Esophagus (tissue), 2 donors: ENCODE measurements at regions not wholly inside any gene's neighbourhood (a gene's known extent, or its start where the extent isn't known, plus 50 kb on each side); places are given as distances from the start of the nearest gene placed in this dataset.

Source experiments
- H3K27ac ChIP-seq, 2 donors: one replicate each; pipeline ENCODE4 v1.5.1; 2013; ENCODE audit warnings: low read depth in 2 of 2, mild to moderate bottlenecking in 2 of 2, inconsistent platforms in 1 of 2, low read length in 1 of 2, moderate library complexity in 1 of 2
- H3K27me3 ChIP-seq, 2 donors: one replicate each; pipeline ENCODE4 v1.6.1; 2013; ENCODE audit warnings: low read length in 2 of 2, control low read depth in 1 of 2, mild to moderate bottlenecking in 1 of 2; ENCODE audit not compliant: insufficient read depth in 2 of 2, control insufficient read depth in 1 of 2
- H3K36me3 ChIP-seq, 2 donors: one replicate each; pipeline ENCODE4 v1.6.1; 2013; ENCODE audit warnings: low read length in 1 of 2; ENCODE audit not compliant: control insufficient read depth in 2 of 2, insufficient read depth in 2 of 2
- H3K4me1 ChIP-seq, 2 donors: one replicate each; pipeline ENCODE4 v1.6.1; 2013; ENCODE audit warnings: low read length in 1 of 2; ENCODE audit not compliant: control insufficient read depth in 2 of 2, insufficient read depth in 2 of 2
- H3K4me3 ChIP-seq, 2 donors: one replicate each; pipeline ENCODE4 v1.5.1; 2013; ENCODE audit warnings: low read length in 2 of 2, mild to moderate bottlenecking in 2 of 2, low read depth in 1 of 2, moderate library complexity in 1 of 2
- H3K9me3 ChIP-seq, 2 donors: one replicate each; pipeline ENCODE4 v1.6.1; 2013; ENCODE audit warnings: mild to moderate bottlenecking in 2 of 2, low read depth in 1 of 2, low read length in 1 of 2, moderate library complexity in 1 of 2; ENCODE audit not compliant: control insufficient read depth in 2 of 2, insufficient read depth in 1 of 2
- WGBS, 2 donors: extraction: QIAGEN DNeasy Blood & Tissue Kit; methylation state at CpG; one replicate each; pipeline ENCODE4 v1.1.7; 2013; 5-methylcytosine and 5-hydroxymethylcytosine counted together
- donor health status: healthy with polysubstance abuse.
- donor health status: Bipolar disorder and iron deficiency.

DNA sequence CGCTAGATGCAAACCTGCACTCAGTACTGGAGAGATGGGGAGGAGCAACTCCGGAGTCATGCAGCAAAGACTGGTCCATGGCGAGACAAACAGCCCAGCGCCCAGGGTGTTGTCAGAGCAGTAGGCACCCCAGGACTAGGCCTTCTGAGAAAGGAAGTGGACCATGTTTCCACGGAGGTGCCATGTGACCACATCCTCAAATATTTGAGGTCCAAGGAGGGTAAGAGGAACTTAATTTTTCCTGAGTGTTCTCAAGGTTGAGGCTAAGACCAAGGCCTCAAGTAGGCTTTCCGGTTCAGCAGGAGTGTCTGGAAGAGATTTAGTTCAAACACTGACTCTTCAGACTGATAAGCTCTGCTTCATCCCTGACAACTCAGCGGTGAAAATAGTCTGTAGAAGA lies 186.2 kb downstream of the RHOU start:
- 77 to 82% methylated on average over 7 of the region's 7 CpGs for WGBS, 2 donors
- Histone ChIP-seq H3K9me3 (no peaks in the 10 kb centered on the region), H3K27ac (no peak overlapping the region), H3K4me1 (no peaks in the 10 kb centered on the region), H3K4me3 (no peak overlapping the region), H3K27me3 (no peaks in the 10 kb centered on the region), H3K36me3 (peaks cover 0 to 4% of the 10 kb centered on the region in 2 donors)

DNA sequence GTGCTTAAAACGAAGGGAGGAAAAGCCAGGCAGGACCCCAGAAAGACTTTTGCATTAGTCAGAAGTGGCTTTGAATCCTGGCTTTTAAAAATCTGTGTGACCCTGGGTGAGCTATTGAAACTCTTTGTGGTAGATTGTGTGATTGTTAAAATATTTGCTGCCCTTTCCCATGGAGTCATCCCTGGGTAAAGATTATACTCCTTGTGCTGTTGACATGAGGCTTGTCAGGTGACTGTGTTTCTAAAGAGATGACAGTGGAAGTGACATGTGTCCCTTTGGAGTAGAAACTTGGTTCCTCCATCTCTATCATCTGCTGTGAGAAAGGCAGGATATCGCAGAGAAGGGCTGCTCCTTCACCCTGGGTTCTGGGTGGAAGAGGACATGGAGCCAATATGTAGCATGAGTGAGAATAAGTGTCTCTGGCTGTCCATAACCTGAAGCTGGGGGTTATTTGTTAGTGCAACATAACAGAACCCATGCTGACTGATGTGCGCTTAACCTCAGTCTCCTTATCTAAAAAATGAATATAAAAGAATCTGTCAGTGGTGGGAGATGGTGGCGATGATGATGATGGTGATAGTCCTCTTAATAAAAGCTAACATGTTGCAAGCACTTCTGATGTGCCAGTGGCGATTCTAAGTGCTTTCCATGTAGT lies 187.6 kb downstream of the RHOU start:
- Histone ChIP-seq H3K4me3 (no peak overlapping the region), H3K9me3 (no peaks in the 10 kb centered on the region), H3K36me3 (peaks cover 0 to 4% of the 10 kb centered on the region in 2 donors), H3K27me3 (no peaks in the 10 kb centered on the region), H3K4me1 (no peaks in the 10 kb centered on the region), H3K27ac (no peak overlapping the region)
- 90 to 97% methylated on average over 5 of the region's 5 CpGs for WGBS, 2 donors

DNA sequence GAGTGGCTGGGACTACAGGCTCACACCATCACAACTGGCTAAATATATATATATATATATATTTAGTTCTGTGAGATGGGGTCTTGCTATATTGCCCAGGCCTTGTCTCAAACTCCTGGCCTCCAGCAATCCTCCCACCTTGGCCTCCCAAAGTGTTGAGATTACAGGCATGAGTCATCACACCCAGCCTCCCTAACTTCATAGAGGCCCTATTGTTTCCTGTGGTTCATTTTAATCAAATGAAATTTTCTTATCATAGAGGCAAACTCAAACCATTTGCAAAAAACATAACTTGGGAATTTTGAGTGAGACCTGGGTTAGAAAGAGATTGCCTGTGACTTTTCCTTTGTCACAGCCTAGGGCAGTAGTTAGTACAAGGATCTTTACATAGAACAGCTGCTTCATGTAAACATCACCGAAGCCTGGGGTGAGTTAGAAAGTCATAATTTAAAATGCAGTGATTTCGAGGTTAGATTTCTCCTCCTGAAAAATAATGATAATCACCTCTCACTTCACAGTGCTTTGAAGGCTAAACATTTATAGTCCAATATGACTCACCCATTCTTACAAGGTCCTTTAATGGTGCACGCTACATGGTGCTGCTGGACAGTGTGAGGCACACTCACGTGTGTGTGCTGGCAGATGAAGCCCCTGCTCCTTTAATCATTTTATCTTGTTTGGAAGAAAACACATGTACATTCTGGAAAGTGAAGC lies 188.9 kb downstream of the RHOU start:
- Histone ChIP-seq H3K27me3 (no peaks in the 10 kb centered on the region), H3K4me3 (no peak overlapping the region), H3K27ac (no peak overlapping the region), H3K9me3 (no peaks in the 10 kb centered on the region), H3K36me3 (peaks cover 0 to 4% of the 10 kb centered on the region in 2 donors), H3K4me1 (no peaks in the 10 kb centered on the region)
- WGBS, 2 donors: 74 to 81% methylated on average over 4 of the region's 4 CpGs

DNA sequence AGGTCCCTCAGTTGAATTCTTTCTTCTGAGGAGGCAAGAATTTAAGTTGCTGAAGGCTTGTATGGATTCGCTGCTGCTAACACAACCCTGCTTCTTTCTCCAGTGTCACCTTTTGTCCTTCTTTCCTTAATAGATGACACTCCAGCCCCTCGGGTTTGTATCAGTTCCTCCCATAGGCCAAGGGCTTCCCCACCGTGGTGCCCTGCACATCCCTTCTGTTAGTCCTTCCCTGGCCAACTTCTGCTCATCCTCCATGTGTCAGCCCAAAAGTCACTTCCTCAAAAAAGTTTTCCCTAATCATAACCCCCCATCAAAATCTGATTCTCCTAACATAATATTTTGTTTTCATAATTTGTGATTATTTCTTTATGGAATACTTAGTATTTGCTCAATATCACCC lies 190.4 kb downstream of the RHOU start:
- peaks cover 0 to 4% of the 10 kb centered on the region in 2 donors for H3K36me3 ChIP-seq
- no peak overlapping the region for H3K4me3 ChIP-seq
- no peaks in the 10 kb centered on the region for H3K9me3 ChIP-seq
- H3K4me1 ChIP-seq: no peaks in the 10 kb centered on the region
- H3K27me3 ChIP-seq: no peaks in the 10 kb centered on the region
- no peak overlapping the region for H3K27ac ChIP-seq
- WGBS, 2 donors: 85 to 94% methylated on average over 3 of the region's 3 CpGs

DNA sequence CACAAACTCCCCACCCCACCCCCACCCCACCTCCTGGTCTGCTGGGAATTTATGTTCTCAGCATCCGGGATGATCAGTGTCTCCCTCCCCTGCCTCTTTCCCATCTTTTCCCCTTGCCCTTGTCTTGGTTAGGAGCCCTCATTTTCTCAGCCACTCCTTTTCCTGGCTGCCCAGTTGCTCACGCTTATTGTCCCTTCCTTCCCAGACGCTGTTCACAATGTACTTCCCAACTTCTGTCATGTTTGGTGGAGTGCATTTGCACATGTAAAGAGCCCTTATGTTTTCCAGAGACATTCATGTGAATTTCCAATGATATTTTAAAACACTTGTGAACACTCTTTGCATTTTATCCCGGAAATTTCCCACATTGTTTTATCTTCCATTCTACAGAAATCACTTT lies 192.1 kb downstream of the RHOU start:
- peaks cover 0 to 4% of the 10 kb centered on the region in 2 donors for H3K36me3 ChIP-seq
- WGBS, 2 donors: 83 to 86% methylated on average over 4 of the region's 4 CpGs

DNA sequence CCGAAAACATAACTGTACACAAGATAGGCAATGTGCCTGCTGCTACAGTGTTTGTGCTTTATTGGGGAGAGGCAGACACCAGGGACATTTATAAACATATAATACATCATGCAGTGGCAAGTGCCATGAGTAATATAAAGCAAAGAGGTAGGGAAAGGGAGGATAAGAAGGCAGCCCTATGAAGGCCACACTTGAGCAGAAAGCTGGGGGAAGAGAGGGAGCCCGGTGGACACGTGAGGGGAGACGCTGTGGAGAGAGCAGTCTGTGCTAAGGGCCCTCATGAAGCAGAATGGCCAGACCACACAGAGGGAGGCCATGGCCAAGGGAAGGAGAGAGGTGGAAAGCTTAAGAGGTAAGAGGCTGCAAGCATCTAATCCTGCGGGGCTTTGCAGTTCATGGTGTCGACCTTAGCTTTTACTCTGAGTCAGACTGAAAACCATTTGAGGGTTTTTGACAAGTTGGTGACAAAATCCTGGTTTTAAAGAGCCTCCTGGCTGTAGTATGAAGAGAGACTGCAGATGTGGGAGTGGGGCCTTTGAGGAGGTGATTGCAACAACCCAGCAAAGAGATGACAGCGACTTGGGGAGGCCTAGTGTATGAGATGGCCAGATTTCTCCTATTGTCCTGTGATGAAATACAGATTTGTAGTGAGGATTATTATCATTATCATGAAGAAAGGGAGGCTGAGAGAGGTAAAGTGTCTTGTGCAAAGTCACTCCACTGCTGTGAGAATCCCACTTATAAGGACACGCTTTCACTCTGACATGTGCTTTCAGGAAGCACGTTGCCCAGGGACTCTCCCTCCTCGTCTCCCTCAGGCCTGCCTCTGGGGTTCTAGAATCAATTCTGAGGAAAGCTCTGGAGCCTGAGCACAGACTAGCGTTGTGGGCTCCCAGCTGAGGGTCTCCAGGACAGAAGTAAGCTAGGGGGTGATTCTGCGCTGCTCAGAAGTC lies 192.9 kb downstream of the RHOU start:
- 82 to 88% methylated on average over 12 of the region's 12 CpGs for WGBS, 2 donors
- Histone ChIP-seq H3K36me3 (peaks cover 0 to 4% of the 10 kb centered on the region in 2 donors), H3K27me3 (no peaks in the 10 kb centered on the region), H3K27ac (no peak overlapping the region), H3K4me3 (no peak overlapping the region), H3K4me1 (no peaks in the 10 kb centered on the region), H3K9me3 (no peaks in the 10 kb centered on the region)

More for the DNA sequence above, 192.1 kb downstream of the RHOU start:
- Histone ChIP-seq H3K4me1 (no peaks in the 10 kb centered on the region), H3K4me3 (no peak overlapping the region), H3K27me3 (no peaks in the 10 kb centered on the region), H3K9me3 (no peaks in the 10 kb centered on the region), H3K27ac (no peak overlapping the region)

DNA sequence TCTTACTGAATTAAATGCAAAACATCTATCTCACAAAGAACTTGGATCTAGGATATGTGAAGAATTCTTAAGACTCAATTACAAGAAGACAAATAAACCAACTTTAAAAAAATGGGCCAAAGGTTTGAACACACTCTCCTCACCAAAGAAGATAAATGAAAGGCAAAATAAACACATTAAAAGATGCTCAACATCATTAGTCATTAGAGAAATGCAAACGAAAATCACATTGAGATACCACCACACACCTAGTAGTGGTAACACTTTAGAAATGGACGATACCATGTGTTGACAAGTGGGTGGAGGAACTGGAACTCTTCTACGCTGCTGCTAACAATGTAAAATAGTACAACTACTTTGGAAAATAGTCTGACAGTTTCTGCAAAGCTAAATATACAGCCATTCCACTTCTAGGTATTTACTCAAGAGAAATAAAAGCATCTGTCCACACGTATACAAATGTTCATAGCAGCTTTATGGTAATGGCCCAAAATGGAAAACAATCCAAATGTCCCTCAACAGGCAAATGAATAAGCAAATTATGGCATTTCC lies 194.3 kb downstream of the RHOU start:
- no peaks in the 10 kb centered on the region for H3K4me1 ChIP-seq
- peaks cover 0 to 4% of the 10 kb centered on the region in 2 donors for H3K36me3 ChIP-seq
- WGBS, 2 donors: 70 to 72% methylated on average over 4 of the region's 4 CpGs
- H3K27me3 ChIP-seq: no peaks in the 10 kb centered on the region
- H3K27ac ChIP-seq: no peak overlapping the region
- no peaks in the 10 kb centered on the region for H3K9me3 ChIP-seq
- no peak overlapping the region for H3K4me3 ChIP-seq

DNA sequence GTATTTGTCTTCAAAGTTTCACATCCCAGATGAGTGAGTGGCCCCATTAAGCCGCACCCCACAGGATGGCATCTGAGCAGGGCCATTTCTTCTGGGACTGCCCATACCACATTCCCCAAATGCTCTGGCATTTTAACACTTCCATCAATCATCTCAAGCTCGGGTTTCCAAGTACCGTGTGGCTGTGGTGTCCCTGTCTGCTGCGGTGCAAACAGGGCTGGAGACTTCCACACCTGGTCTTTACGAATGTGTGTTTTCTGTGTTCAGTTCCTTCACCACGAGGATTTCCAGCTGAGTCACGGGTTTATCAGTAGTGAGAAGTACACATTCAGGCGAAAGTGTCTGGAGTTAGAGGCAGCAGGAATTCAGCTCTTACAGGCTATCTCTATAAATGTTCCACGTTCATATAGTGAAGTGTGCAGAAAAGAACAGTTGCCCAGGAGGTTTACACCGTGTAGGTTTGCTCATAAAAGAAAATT lies 195.2 kb downstream of the RHOU start:
- Histone ChIP-seq H3K27me3 (no peaks in the 10 kb centered on the region), H3K36me3 (no peaks in the 10 kb centered on the region), H3K27ac (no peak overlapping the region), H3K9me3 (no peaks in the 10 kb centered on the region), H3K4me1 (no peaks in the 10 kb centered on the region), H3K4me3 (no peak overlapping the region)
- 43 to 53% methylated on average over 10 of the region's 10 CpGs for WGBS, 2 donors

DNA sequence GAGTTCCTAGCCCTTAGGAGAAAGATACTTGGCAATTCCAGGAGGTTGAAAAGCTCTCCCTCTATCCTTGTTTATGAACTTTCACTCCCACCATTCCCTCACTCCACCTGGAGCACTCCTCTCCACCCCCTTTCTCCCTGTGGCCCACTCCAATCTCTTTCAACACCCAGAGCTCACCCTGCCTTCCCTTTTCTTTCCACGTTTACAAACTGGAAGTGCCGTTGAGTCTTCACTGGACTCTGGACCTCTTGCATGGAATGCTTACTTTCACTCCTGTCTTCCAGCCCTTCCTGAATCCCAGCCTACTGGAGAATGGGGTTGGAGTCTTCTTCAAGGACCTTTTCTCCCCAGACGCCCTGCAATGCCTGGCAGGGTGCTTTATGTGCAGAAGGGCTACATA lies 198.5 kb downstream of the RHOU start:
- no peak overlapping the region for H3K27ac ChIP-seq
- no peaks in the 10 kb centered on the region for H3K27me3 ChIP-seq
- no peak overlapping the region for H3K4me3 ChIP-seq
- H3K36me3 ChIP-seq: no peaks in the 10 kb centered on the region
- WGBS, 2 donors: 74 to 93% methylated on average over 3 of the region's 3 CpGs
- no peaks in the 10 kb centered on the region for H3K9me3 ChIP-seq
- H3K4me1 ChIP-seq: no peaks in the 10 kb centered on the region
